Tibial nerve (tissue), 4 donors: ENCODE measurements at regions not wholly inside any gene's neighbourhood (a gene's known extent, or its start where the extent isn't known, plus 50 kb on each side); places are given as distances from the start of the nearest gene placed in this dataset.
A peak's percentile ranks its signal among the peaks of the same experiment; 100 is the strongest.

Experiments used
- DNase-seq, 2 donors: peaks; one replicate each; pipeline ENCODE4 v3.0.0-alpha.2; 2019; ENCODE audit warnings: low spot score in 2 of 2
- H3K27ac ChIP-seq, 4 donors: fragments of 200-600 bp; sonication (generic) in 3 of 4; one replicate each; pipeline ENCODE4 v1.5.1; 2017 to 2019; ENCODE audit warnings: mild to moderate bottlenecking in 1 of 4
- H3K27me3 ChIP-seq, 2 donors: fragments of 200-600 bp; sonication (generic) in 1 of 2; one replicate each; pipeline versions ENCODE4 v1.5.1 to v1.6.0; 2017 to 2019
- H3K36me3 ChIP-seq, 3 donors: fragments of 200-600 bp; sonication (generic); one replicate each; pipeline ENCODE4 v1.5.1; 2018 to 2019
- H3K4me1 ChIP-seq, 4 donors: fragments of 200-600 bp; sonication (generic) in 3 of 4; one replicate each; pipeline ENCODE4 v1.5.1; 2017 to 2019
- H3K4me3 ChIP-seq, 4 donors: fragments of 200-600 bp; sonication (generic) in 3 of 4; one replicate each; pipeline ENCODE4 v1.5.1; 2017 to 2019; ENCODE audit warnings: mild to moderate bottlenecking in 1 of 4, moderate library complexity in 1 of 4
- H3K9me3 ChIP-seq, 4 donors: fragments of 200-600 bp; sonication (generic) in 3 of 4; one replicate each; pipeline ENCODE4 v1.5.1; 2017 to 2019
- CTCF ChIP-seq, 5 experiments: fragments of 200-600 bp in 3 of 5; fragments of 450-650 bp in 2 of 5; sonication (generic) in 3 of 5; IDR thresholded peaks; one replicate each; pipeline ENCODE4 v1.5.1; 2016 to 2019; ENCODE audit warnings: antibody characterized with exemption in 5 of 5, mild to moderate bottlenecking in 3 of 5, moderate library complexity in 2 of 5
- EP300 ChIP-seq, 2 donors: sonication (generic); formaldehyde crosslinking; IDR thresholded peaks; one replicate each; pipeline ENCODE4 v1.6.1; 2017; ENCODE audit warnings: antibody characterized with exemption in 2 of 2, mild to moderate bottlenecking in 1 of 2
- POLR2A ChIP-seq, 2 donors: fragments of 450-650 bp; IDR thresholded peaks; one replicate each; pipeline ENCODE4 v1.6.1; 2017; ENCODE audit warnings: antibody characterized with exemption in 2 of 2, mild to moderate bottlenecking in 2 of 2, moderate library complexity in 2 of 2
- WGBS, 2 donors: methylation state at CpG; one replicate each; pipeline ENCODE4 v1.1.5; 2018; 5-methylcytosine and 5-hydroxymethylcytosine counted together

- Histone ChIP-seq H3K36me3 (no peaks in the 10 kb centered on the region), H3K9me3 (no peaks in the 10 kb centered on the region), H3K4me3 (no peak overlapping the region), H3K4me1 (peaks cover 0 to 11% (median 4%) of the 10 kb centered on the region in 4 donors), H3K27ac (no peak overlapping the region), H3K27me3 (no peaks in the 10 kb centered on the region)
- 9 to 13% methylated on average over 1 of the region's 1 CpG for WGBS, 2 donors
- DNase-seq, result no peak
- TF ChIP-seq POLR2A (IDR thresholded peaks at IDR 0.05), result no peak
- no peak for TF ChIP-seq EP300 (IDR thresholded peaks at IDR 0.05)
- TF ChIP-seq CTCF (IDR thresholded peaks at IDR 0.05), result no peak
These were observed 87.8 kb downstream of the HFE start for GRCh38 chr6:26175033-26175427.

GRCh38 chr6:26175428-26176181 is 88.4 kb downstream of the HFE start:
- H3K27ac ChIP-seq, result no peak overlapping the region
- WGBS, 2 donors, result 58 to 59% methylated on average over 5 of the region's 5 CpGs
- peak; percentile 47 to 63 (median 55) for TF ChIP-seq CTCF (IDR thresholded peaks at IDR 0.05)
- no peak for TF ChIP-seq EP300 (IDR thresholded peaks at IDR 0.05)
- TF ChIP-seq POLR2A (IDR thresholded peaks at IDR 0.05), result no peak

GRCh38 chr6:26179675-26180074 is 92.4 kb downstream of the HFE start:
- no peaks in the 10 kb centered on the region for H3K27me3 ChIP-seq
- 85 to 95% methylated on average over 1 of the region's 1 CpG for WGBS, 2 donors
- no peaks in the 10 kb centered on the region for H3K36me3 ChIP-seq
- no peak for TF ChIP-seq EP300 (IDR thresholded peaks at IDR 0.05)
- TF ChIP-seq CTCF (IDR thresholded peaks at IDR 0.05), result no peak
- no peak for TF ChIP-seq POLR2A (IDR thresholded peaks at IDR 0.05)
- no peaks in the 10 kb centered on the region for H3K9me3 ChIP-seq
- H3K27ac ChIP-seq, result no peak overlapping the region
- no peak for DNase-seq
- H3K4me1 ChIP-seq, result peaks cover 0 to 7% (median 0%) of the 10 kb centered on the region in 4 donors
- no peak overlapping the region for H3K4me3 ChIP-seq

More at GRCh38 chr6:26175428-26176181, 88.4 kb downstream of the HFE start:
- no peaks in the 10 kb centered on the region for H3K27me3 ChIP-seq
- H3K4me3 ChIP-seq, result no peak overlapping the region
- no peaks in the 10 kb centered on the region for H3K36me3 ChIP-seq
- peaks cover 0 to 9% (median 4%) of the 10 kb centered on the region in 4 donors for H3K4me1 ChIP-seq
- no peak for DNase-seq
- H3K9me3 ChIP-seq, result no peaks in the 10 kb centered on the region

DNA sequence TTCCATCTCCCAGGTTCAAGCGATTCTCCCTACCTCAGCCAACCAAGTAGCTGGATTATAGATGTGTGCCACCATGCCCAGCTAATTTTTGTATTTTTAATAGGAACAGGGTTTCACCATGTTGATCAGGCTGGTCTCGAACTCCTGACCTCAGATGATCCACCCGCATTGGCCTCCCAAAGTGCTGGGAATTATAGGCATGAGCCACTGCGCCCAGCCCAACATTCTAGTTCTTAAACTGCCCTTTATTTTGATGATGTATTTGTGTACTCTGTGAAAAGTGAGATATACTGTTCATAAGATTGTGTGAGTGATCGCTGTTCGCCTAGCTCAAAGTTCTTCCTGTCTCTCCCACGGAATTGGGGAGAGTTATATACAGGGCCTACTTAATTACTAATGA is 93.1 kb downstream of the HFE start:
- no peak for DNase-seq
- no peak overlapping the region for H3K27ac ChIP-seq
- H3K36me3 ChIP-seq, result no peaks in the 10 kb centered on the region
- peaks cover 0 to 7% (median 0%) of the 10 kb centered on the region in 4 donors for H3K4me1 ChIP-seq
- 95 to 96% methylated on average over 7 of the region's 7 CpGs for WGBS, 2 donors
- no peaks in the 10 kb centered on the region for H3K9me3 ChIP-seq
- no peak for TF ChIP-seq CTCF (IDR thresholded peaks at IDR 0.05)
- TF ChIP-seq POLR2A (IDR thresholded peaks at IDR 0.05), result no peak
- no peak for TF ChIP-seq EP300 (IDR thresholded peaks at IDR 0.05)
- H3K4me3 ChIP-seq, result no peak overlapping the region
- no peaks in the 10 kb centered on the region for H3K27me3 ChIP-seq

DNA sequence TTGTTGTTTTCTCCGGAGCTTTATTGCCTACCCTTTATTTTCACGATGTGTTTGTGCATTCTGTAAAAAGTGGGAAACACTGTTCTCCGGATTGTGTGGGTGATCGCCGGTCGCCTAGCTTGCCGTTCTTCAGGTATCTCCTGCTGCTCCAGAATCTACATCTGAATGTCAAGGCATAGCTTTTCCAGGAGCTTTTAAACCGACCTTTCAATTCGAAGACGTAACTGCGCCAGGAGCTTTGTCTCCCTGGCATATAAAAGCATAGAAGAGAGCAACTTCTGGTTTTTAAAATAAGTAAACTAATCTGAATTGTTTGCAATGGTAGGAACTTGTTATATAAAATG is 96.0 kb downstream of the HFE start:
- H3K9me3 ChIP-seq, result no peaks in the 10 kb centered on the region
- H3K4me1 ChIP-seq, result peaks cover 0 to 13% (median 0%) of the 10 kb centered on the region in 4 donors
- TF ChIP-seq POLR2A (IDR thresholded peaks at IDR 0.05), result no peak
- TF ChIP-seq EP300 (IDR thresholded peaks at IDR 0.05), result no peak
- no peaks in the 10 kb centered on the region for H3K36me3 ChIP-seq
- DNase-seq, result no peak
- peak overlapping the region; percentile 38 to 56 (median 48) for H3K4me3 ChIP-seq
- H3K27ac ChIP-seq, result peak overlapping the region; percentile 7 to 90 (median 73)
- H3K27me3 ChIP-seq, result no peaks in the 10 kb centered on the region
- WGBS, 2 donors, result 2% methylated on average over 11 of the region's 11 CpGs
